ENCODE measurements at regions not wholly inside any gene's neighbourhood (a gene's known extent, or its start where the extent isn't known, plus 50 kb on each side); places are given as distances from the start of the nearest gene placed in this dataset.

- H3K27me3 ChIP-seq, result no peaks in the 10 kb centered on the region
- no peaks in the 10 kb centered on the region for H3K4me1 ChIP-seq
- WGBS, 5 donors, result 78 to 93% (median 80%) methylated on average over 1 of the region's 1 CpG
- no peak for DNase-seq
- H3K9me3 ChIP-seq, result peaks cover 0 to 10% (median 3%) of the 10 kb centered on the region in 4 donors
- no peak overlapping the region for H3K27ac ChIP-seq
- H3K36me3 ChIP-seq, result no peaks in the 10 kb centered on the region
- no peak for TF ChIP-seq POLR2A (IDR thresholded peaks at IDR 0.05)
- TF ChIP-seq POLR2AphosphoS5 (IDR thresholded peaks at IDR 0.05), result no peak
- no peak for TF ChIP-seq CTCF (IDR thresholded peaks at IDR 0.05)
- no peak for TF ChIP-seq EP300 (IDR thresholded peaks at IDR 0.05)
- H3K4me3 ChIP-seq, result no peak overlapping the region
- intact Hi-C loops (cut with DNase I; ENCODE audit: low total_unique reads), result no loop called here
These were observed 290.6 kb upstream of the SLIT2 start for GRCh38 chr4:19961091-19961490.

- TF ChIP-seq EP300 (IDR thresholded peaks at IDR 0.05), result no peak
- no peak for TF ChIP-seq CTCF (IDR thresholded peaks at IDR 0.05)
- no peak for TF ChIP-seq POLR2AphosphoS5 (IDR thresholded peaks at IDR 0.05)
- no peak for TF ChIP-seq POLR2A (IDR thresholded peaks at IDR 0.05)
- intact Hi-C loops (cut with DNase I; ENCODE audit: low total_unique reads), result no loop called here
These were observed 292.9 kb upstream of the SLIT2 start for GRCh38 chr4:19958848-19959247.

GRCh38 chr4:19947349-19947748 lies 304.4 kb upstream of the SLIT2 start:
- Histone ChIP-seq H3K4me3 (no peak overlapping the region), H3K4me1 (no peaks in the 10 kb centered on the region), H3K27ac (no peak overlapping the region), H3K9me3 (peaks cover 0 to 3% (median 0%) of the 10 kb centered on the region in 4 donors), H3K27me3 (no peaks in the 10 kb centered on the region), H3K36me3 (no peaks in the 10 kb centered on the region)
- no peak for DNase-seq
- TF ChIP-seq POLR2A (IDR thresholded peaks at IDR 0.05) (no peak), POLR2AphosphoS5 (IDR thresholded peaks at IDR 0.05) (no peak), EP300 (IDR thresholded peaks at IDR 0.05) (no peak), CTCF (IDR thresholded peaks at IDR 0.05) (no peak)
- intact Hi-C loops (cut with DNase I; ENCODE audit: low total_unique reads), result no loop called here
- 56 to 80% (median 75%) methylated on average over 1 of the region's 1 CpG for WGBS, 5 donors

More at GRCh38 chr4:19958848-19959247, 292.9 kb upstream of the SLIT2 start:
- no peaks in the 10 kb centered on the region for H3K9me3 ChIP-seq
- H3K27ac ChIP-seq, result no peak overlapping the region
- H3K27me3 ChIP-seq, result no peaks in the 10 kb centered on the region
- no peak overlapping the region for H3K4me3 ChIP-seq
- H3K4me1 ChIP-seq, result no peaks in the 10 kb centered on the region
- DNase-seq, result no peak
- WGBS, 5 donors, result 60 to 74% (median 67%) methylated on average over 2 of the region's 2 CpGs
- no peaks in the 10 kb centered on the region for H3K36me3 ChIP-seq

GRCh38 chr4:19945979-19946380 lies 305.7 kb upstream of the SLIT2 start:
- DNase-seq, result peak in 1 of 2 donors; percentile 5
- Histone ChIP-seq H3K4me3 (no peak overlapping the region), H3K27me3 (no peaks in the 10 kb centered on the region), H3K36me3 (no peaks in the 10 kb centered on the region), H3K27ac (no peak overlapping the region), H3K9me3 (no peaks in the 10 kb centered on the region), H3K4me1 (no peaks in the 10 kb centered on the region)
- TF ChIP-seq EP300 (IDR thresholded peaks at IDR 0.05), result no peak
- no peak for TF ChIP-seq POLR2A (IDR thresholded peaks at IDR 0.05)
- no peak for TF ChIP-seq CTCF (IDR thresholded peaks at IDR 0.05)
- no peak for TF ChIP-seq POLR2AphosphoS5 (IDR thresholded peaks at IDR 0.05)
- intact Hi-C loops (cut with DNase I; ENCODE audit: low total_unique reads), result no loop called here
- WGBS, 5 donors, result 46 to 56% (median 51%) methylated on average over 3 of the region's 3 CpGs
